Suppressor macrophage treated with lipopolysaccharide for 4 hours (primary cell): ENCODE measurements at regions not wholly inside any gene's neighbourhood (a gene's known extent, or its start where the extent isn't known, plus 50 kb on each side); places are given as distances from the start of the nearest gene placed in this dataset.
A peak's percentile ranks its signal among the peaks of the same experiment; 100 is the strongest.
"Not testable (repeated sequence)": the region's sequence is repeated elsewhere in the genome, so short reads cannot be mapped to it uniquely, and the experiment has no call there.

Source experiments
- DNase-seq: peaks from one replicate; pipeline ENCODE4 v3.0.0-alpha.2; 2020

DNA sequence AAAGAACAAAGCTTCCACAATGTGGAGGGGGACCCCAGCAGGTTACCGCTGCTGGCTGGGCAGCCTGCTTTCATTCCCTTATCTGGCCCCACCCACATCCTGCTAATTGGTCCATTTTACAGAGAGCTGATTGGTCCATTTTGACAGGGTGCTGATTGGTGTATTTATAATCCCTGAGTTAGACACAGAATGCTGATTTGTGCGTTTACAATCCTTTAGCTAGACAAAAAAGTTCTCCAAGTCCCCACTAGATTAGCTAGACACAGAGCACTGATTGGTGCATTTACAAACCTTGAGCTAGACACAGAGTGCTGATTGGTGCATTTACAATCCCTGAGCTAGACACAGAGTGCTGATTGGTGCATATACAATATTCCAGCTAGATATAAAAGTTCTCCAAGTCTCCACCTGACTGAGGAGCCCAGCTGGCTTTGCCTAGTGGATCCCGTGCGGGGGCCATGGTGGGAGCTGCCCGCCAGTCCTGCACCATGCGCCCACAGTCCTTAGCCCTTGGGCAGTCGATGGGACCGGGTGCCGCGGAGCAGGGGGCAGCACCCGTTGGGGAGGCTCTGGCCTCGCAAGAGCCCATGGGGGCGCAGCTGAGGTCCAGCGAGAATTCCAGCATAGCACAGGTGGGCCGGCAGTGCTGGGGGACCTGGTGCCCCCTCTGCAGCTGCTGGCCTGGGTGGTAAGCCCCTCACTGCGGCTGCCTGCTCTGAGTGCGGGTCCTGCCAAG, 88.8 kb upstream of the MYLIP start:
- DNase-seq, result not testable (repeated sequence)

DNA sequence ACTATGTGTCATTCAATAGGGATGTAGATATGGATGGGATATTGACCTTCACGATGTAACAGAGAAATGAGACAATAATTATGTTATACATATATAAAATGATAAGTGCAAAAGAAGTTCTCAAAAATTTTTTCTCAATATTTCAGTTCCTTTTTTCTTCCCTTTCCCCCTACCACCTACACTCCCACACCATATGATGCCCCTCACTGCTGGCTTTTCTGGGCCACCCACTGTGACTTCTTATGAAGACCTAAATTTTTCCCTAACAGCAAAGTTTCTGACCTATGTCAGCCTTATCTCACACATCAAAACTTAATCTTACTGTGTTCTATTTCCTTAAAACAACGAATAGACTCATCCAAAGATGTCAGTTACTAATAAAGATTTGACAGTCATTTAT, 89.9 kb upstream of the MYLIP start:
- DNase-seq, result no peak

DNA sequence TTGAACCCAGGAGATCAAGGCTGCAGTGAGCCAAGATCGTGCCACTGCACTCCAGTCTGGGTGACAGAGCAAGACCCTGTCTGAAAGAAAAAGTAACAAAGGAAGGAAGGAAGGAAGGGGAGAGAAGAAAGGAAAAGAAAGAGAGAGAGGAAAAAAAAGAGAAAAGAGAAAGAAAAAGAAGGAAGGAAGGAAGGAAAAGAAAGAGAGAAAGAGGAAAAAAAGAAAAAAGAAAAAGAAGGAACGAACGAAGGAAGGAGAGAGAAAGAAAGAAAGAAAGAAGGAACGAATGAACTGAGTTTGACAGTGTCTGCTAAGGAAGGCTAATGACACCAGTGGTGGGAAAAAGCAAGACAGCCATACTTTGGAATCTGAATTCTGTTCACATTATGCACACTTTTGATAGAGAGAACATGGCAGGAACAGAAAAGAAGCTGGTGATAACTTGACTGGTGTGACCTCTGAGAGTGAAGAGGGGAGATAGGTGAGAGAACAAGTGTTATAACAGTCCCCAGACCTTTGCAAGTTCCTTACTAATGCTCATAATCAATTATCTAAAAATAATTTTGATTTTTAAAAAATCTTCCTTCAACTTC, 93.3 kb upstream of the MYLIP start:
- DNase-seq, result no peak

DNA sequence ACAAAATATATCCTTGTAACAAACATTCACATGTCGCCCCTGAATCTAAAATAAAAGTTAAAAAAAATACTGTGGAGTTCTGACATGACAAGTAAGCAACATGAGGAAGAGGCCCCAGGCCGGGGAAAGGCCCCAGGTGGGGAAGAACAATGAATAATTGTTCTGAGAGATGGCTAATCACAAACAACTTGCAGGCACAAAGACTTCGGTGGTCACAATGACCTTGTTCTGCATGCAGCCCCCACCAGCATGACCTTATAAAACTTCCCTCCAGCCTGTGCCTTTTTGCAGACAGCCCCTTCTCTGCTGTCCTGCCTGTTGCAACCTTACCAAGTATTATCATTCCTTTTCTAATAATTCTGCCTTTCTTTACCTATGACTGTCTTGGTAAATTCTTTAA, 95.7 kb upstream of the MYLIP start:
- DNase-seq, result no peak

DNA sequence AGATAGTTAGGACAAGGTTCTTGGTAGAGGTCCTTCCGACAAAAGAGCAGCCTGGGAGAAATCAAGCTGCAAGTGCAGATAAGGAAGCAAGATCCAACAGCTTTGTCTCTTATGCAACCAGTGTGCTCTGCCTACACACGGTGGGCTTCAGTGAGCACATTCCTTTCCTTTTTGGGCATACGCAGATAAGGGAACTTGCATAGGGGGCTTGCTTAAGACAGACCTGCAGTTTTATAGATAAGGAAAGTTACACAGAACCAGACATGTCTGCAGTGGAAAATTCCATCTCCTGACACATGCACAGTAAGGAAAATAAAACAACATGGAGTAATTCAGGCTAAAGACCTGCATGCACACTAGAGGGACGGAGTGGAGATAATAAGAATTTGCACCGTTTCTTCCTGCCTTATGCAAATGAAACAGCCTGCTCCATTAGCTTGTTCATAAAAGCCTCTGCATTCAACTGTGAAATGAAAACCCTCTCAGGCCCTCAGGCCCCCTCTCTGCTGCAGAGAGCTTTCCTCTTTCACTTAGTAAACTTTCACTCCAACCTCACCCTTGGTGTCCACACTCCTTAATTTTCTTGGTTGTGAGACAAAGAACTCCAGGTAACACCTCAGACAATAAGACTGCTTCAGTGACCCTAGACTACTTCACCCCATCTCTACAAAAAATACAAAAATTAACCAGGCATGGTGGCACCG, 97.5 kb upstream of the MYLIP start:
- no peak for DNase-seq

DNA sequence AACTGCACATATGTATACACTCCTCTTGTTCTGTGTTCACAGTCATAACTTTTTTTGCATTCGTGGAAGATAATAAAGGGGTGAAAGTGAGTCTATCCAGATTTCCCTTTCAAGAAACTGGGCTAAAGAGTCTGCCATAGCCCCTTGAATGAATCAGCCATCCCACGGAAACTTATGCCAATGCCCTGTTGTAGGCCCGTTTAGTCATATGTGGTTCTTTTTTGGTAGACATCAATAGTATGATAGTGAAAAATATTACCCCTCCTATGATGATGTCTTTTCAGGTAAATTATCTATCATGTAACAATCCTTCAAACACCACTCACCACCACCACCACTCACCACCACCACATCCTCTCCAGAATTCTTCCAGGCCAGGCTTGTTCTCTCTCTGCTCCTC, 99.9 kb upstream of the MYLIP start:
- DNase-seq, result no peak

DNA sequence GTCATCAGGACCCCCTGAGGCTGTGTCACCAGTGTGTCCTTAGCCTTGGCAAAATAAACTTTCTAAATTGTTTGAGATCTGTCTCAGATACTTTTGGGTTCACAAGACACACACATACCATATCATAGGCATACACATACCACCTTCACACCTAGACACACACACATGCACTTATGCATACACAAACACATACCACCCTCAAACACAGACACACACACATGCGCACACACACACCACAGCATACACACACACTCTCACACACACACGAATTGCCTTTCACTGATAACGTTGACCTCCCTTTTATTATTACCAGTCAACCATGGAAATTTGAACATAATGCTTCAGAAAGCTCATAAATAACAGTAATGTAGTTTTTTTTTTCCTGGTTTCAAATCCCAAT, 108.6 kb upstream of the MYLIP start:
- DNase-seq, result no peak

DNA sequence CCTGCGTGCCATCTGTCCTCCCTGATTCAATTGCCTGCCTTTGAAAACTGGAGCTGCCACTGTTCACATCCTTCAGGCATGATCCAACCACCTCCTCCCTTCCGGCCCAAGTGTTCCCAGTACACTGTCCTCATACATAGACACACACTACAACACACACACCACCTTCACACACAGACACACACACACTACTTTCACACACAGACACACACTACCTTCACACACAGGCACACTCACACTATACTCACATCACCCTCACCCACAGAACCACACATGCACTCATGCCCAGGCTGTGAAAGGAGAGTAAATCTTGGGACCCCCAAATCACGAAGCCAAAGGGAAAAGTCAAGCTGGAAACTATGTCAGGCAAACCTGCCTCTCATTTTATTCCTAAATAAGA, 109.4 kb upstream of the MYLIP start:
- DNase-seq, result no peak

DNA sequence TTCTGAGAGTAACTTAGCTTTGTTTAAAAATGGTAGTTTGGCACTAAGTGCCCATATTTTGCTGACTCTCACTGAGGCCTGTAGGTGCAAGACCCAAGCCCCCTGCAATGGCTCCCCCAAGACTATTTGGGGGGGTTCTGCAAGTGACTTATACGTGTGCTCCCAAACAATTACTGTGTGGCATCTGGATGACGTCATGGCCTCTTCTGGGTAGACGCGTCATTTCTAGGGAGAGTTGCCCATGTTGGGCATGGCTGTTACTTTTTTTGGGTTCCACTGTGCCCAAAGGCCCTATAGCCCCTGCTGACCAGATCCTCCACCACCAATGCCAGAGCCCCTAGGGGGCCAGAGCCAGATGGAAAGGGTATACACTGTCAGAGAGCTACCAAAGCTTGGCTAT, 110.3 kb upstream of the MYLIP start:
- DNase-seq, result no peak

DNA sequence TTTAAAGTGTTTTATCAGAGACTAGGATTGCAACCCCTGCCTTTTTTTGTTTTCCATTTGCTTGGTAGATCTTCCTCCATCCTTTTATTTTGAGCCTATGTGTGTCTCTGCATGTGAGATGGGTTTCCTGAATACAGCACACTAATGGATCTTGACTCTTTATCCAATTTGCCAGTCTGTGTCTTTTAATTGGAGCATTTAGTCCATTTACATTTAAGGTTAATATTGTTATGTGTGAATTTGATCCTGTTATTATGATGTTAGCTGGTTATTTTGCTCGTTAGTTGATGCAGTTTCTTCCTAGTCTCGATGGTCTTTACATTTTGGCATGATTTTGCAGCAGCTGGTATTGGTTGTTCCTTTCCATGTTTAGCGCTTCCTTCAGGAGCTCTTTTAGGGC, 114.6 kb upstream of the MYLIP start:
- not testable (repeated sequence) for DNase-seq

DNA sequence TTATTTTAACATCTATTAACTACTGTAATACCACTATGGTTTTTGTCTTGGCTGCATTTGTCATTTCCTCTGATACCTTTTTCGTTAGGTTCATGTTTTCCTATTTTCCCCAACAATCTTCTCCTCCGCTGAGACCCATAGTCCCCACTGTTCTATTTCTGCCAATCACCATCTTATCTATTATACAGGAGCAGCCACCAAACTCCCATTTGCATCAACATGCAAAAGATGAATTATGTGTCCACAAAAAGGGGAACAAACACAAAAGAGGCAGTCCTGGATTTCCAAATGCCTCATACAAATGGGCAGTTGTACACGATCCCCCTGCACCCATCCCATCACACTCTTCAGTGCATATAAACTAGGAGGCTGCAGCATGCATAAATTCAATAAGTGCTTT, 121.7 kb upstream of the MYLIP start:
- no peak for DNase-seq

DNA sequence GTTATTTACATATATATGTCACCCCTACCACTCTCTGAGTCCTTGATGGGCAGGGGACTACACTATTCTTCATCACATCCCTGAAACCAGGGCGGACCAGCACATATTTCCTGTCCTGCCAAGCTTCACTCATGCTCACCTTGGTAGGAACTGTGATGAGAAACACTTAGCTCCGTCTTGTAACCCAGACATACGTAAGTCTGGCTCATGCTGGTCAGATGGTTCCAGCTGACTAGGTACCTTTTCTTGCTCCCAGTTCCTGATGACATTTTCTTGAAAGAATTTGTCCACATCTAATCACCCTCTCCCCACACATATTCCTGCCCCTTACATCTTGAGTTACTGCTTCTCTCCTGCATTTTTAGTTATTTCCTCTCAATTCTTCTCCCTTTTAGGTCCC, 122.2 kb upstream of the MYLIP start:
- DNase-seq, result no peak

DNA sequence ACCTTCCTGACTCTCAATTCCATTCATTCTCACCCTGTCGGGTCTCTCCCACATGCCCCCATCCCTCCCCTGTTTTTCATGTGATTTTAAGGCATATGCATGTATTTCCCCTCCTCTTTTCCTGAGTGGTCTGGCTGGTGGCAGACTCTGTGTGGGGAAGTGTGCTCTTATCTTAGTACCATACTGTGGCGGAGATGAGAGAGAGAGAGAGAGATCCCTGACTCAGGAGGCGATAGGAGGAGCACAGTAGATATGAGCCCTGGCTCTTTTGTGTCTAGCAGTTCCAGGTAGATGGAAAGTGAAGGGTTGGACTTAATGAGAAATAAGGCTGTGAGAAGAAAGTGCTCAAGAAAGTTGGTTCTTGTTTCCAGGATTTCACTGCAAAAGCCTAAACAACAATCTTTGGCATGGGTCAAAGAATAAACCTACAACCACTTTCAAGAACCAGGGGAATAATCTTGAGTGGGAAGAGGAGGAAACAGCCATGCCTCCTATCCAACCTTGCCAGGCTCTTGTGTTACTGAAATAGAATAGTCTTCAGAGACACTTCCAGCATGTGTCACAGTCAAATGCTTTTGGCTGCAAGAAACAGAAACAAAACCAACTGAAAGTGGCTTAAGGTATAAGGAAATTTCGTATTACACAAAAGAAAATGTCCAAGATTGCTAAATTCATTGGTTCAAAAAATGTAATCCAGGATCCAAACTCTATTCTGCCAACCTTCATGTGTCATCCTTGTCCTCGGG, 123.8 kb upstream of the MYLIP start:
- DNase-seq, result peak; percentile 78

DNA sequence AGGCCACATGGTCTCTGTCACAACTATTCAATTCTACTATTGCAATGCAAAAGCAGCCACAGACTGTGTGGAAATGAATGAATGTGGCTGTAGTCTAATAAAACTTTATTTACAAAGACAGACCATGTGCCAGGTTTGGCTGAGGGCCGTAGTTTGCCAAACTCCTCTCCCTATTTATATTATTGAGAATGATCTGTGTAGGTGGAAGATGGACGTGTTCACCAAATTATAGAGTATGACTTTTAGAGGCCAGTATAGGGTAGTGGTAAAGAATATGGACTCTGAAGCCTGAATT, 125.7 kb upstream of the MYLIP start:
- DNase-seq, result no peak

DNA sequence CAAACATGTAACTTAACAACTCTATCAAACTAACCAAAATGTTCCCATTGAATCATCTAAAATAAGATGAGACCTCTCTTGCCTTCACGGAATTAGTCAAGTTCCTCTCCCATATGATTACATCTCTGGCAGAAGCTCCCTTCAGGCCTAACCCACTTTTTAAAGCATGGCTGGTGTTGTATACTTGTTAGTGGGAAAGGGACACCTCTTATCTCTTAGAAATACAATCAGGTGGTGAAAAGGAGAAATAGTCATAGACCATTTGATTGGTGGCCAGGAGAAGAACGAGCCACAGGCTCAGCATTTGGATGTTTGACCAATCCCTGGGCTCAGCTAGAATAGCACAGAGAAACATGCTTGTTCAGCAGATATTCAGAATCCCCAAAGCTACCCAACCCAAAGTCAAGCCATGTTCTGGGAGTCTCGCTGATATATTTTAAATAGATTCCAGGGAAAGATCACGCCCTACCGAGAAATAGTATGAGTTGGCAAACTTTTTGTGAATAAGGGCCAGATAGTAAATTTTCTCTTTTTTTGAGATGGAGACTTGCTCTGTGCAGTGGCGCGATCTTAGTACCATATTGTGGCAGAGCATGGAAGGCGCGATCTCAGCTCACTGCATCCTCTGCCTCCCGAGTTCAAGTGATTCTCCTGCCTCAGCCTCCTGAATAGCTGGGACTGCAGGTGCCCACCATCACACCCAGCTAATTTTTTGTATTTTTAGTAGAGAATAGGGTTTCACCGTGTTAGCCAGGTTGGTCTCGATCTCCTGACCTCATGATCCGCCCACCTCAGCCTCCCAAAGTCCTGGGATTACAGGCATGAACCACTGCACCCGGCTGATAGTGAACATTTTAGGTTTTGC, 126.3 kb upstream of the MYLIP start:
- DNase-seq, result no peak

DNA sequence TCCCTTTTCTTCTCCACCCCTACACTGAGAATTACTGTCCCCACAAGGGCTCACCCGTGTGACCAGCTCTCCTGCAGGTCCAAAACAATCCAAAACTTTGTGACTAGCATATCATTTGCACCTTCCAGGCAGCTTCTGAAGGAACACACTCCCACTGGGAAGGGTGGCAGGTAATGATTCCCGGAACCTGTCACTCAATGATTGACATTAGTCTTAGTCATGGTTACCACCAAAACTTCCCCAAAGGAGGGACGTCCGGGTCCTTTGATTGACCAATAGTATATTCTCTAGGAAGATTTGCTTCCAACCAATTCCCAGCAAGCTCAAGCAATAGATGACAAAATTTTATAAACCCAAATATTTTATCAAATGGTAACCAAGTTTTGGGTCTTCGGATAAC, 127.7 kb upstream of the MYLIP start:
- no peak for DNase-seq

DNA sequence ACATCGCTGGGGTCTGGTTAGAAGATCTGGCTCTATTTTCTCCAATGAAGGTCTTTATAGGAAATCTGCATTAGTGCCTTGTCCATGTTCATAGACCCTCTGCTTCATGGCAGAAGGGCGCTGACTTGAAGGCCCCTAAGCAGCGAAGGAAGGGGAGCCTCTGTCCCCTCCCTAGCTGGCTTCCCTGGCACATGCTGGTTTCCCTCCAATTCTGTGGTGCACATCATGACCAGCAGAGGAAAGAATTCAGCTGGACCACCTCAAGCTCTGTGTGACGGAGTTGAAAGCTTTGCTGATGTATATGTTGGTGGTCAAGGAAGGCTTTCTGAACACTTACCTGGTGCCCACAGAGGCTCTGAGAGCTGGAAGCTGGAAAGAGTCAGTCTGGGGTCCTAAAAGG, 129.7 kb upstream of the MYLIP start:
- no peak for DNase-seq

DNA sequence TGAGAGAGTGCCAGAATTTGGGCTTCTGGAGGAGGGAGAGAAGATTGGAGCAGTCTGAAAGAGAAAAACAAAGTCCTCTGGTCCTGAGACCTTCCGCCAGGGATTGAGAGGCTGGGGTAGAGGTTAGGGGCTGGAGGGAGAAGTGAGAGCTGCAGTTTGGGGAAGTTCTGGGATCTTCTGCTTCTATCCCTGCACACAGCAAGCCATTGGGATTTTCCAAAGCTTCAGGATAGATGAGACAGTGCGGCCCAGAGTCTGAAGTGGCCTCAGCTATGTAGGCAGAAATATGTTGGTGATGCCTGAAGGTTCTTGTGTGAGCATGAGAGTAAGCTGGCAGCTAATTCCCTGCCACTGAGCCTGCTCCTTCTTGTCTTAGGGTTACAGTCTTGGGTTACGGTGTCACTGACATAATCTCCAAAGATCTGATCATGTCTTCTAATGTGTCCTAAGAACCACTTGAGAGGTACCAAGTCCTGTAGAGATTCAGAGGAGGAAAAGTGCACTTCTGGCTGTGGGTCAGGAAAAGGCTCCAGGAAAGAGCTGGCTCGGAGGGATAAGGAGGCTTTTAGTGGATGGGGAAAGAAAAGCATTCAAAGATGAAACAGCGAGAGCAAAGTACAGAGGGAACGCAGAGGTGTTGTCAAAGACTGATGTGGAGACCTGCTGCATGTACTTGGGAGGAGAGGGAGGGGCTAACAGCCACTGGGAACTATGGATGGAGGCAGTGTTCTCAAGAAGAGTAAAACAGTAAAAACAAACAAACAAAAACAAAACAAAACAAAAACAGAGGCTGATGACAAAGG, 131.1 kb upstream of the MYLIP start:
- DNase-seq, result peak; percentile 56

DNA sequence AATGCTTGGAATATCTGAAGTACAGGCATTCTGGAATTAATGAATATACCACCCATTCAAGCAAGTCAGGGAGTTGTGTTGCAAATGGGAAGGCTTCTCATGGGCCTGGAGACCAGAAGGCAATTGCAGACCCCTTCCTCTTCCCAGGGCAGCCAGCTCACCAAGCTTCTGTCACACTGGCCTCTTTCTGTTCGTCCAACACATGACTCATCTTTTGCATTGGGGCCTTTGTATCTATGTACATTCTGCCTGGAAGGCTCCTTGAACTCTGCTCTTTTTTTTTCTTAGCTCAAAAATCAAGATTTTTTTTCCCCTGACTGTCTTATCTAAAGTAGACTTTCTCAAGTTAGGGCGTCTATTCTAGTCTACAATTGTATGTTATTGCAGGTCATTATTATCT, 132.9 kb upstream of the MYLIP start:
- DNase-seq, result peak; percentile 38

DNA sequence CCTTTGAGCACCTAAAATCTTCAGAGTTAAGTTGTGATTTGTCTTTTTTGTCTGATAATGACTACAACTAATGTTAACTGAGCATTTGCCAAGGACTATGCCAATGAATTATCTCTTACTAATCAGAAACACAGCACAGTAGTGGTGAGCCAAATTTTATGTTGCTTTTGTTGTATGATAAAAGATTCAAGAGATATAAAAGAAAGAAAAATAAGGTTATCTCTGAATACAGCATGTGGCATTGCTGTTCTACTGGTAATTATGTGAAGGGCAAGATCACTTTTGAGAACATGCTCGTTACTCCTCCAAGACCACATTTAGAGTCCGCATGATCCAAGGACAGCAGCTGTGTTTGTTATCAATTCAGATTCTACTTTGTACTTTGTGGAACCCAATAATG, 133.4 kb upstream of the MYLIP start:
- no peak for DNase-seq

DNA sequence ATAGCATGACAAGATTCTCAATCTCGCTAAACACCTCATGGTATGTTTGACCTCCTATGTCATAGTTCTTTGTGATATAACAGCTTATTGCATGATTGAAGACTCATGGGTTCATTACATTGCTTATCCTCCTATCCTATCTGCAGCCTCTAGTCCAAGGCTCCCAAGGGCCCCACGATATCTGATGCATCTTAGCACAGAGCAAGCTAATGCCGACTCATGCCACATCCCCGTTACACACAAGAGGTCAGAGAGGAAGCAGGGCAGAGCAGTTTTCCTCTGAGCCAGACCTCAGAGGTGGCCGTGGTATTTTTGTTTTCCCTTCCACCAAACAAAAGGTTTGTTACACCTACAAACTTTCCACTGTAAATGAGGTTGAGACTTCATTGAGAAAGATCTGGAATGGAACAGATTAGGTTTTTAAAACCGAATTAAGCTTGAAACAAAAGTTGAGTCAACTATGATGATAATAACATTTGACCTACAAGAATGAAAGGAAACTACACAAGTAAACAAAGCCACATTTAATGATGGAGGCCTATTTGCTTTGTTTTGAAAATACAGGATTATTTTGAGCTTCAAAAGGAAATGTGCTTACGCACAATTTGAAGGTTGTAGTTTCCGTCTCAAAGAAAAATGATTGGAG, 133.9 kb upstream of the MYLIP start:
- peak; percentile 27 for DNase-seq
